ENCODE measurements at regions not wholly inside any gene's neighbourhood (a gene's known extent, or its start where the extent isn't known, plus 50 kb on each side); places are given as distances from the start of the nearest gene placed in this dataset.

DNA sequence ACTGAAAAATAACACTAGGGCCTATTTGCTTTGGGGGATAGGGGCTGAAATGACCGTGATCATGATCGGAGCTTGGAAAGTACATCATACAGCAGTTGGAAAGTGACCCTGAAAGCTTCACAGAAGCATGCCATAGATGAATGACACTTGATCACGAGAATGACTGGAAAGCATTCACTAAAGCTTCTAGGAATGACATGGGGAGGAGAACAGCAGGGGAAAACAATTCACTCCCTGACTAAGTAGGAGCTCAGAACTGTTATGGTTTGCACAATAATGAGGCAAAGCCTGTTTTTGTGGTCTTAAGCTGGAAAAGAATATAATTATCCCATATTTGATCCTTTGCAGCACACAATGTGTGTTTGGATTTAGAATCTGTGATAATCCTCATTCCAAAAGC is 237.5 kb downstream of the NOL4 start:
- Histone ChIP-seq H3F3A (ENCODE audit: insufficient read depth, low read length) (no peaks in the 10 kb centered on the region), H3K4me1 (ENCODE audit: insufficient read depth, low read length, severe bottlenecking) (peaks cover 5% of the 10 kb centered on the region), H3K9me3 (ENCODE audit: low read length) (no peaks in the 10 kb centered on the region), H3K27ac (ENCODE audit: low read depth, low read length, poor library complexity, severe bottlenecking) (no peak overlapping the region), H3K4me3 (ENCODE audit: low read depth, low read length, poor library complexity, severe bottlenecking) (no peak overlapping the region), H3K79me2 (ENCODE audit: insufficient read depth, low read length) (no peaks in the 10 kb centered on the region), H3K9ac (ENCODE audit: low read length) (no peak overlapping the region), H3K4me2 (ENCODE audit: low read length) (no peak overlapping the region), H3K36me3 (ENCODE audit: insufficient read depth, low read length) (no peaks in the 10 kb centered on the region), H3K9me2 (ENCODE audit: low read depth, low read length) (no peaks in the 10 kb centered on the region), H4K20me1 (ENCODE audit: insufficient read depth, low read length) (no peaks in the 10 kb centered on the region), H3K27me3 (ENCODE audit: insufficient read depth, low read length) (no peaks in the 10 kb centered on the region), H2AFZ (ENCODE audit: low read length) (no peak overlapping the region)
- no peak for TF ChIP-seq EZH2 (IDR thresholded peaks at IDR 0.05; ENCODE audit: borderline replicate concordance, low read length)
- TF ChIP-seq, protein P1, sequence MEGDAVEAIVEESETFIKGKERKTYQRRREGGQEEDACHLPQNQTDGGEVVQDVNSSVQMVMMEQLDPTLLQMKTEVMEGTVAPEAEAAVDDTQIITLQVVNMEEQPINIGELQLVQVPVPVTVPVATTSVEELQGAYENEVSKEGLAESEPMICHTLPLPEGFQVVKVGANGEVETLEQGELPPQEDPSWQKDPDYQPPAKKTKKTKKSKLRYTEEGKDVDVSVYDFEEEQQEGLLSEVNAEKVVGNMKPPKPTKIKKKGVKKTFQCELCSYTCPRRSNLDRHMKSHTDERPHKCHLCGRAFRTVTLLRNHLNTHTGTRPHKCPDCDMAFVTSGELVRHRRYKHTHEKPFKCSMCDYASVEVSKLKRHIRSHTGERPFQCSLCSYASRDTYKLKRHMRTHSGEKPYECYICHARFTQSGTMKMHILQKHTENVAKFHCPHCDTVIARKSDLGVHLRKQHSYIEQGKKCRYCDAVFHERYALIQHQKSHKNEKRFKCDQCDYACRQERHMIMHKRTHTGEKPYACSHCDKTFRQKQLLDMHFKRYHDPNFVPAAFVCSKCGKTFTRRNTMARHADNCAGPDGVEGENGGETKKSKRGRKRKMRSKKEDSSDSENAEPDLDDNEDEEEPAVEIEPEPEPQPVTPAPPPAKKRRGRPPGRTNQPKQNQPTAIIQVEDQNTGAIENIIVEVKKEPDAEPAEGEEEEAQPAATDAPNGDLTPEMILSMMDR (IDR thresholded peaks at IDR 0.05; ENCODE audit: low read length): no peak

DNA sequence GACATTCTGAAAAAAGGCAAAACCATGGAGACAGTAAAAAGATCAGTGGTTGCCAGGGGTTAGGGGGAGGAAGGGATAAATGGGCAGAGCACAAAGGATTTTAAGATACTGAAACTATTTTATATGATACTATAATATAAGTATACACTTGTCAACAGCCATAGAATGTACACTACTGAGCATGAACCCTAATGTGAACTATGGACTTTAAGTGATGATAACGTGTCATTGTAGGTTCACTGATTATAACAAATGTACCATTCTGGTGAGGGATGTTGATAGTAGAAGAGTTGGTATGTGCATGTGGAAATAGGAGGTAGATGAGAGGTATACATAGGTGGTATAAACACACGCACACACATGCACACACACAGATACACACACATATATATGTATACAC is 241.6 kb downstream of the NOL4 start:
- Histone ChIP-seq H3K4me1 (ENCODE audit: insufficient read depth, low read length, severe bottlenecking) (peaks cover 5% of the 10 kb centered on the region), H3K9me2 (ENCODE audit: low read depth, low read length) (no peaks in the 10 kb centered on the region), H3K4me3 (ENCODE audit: low read depth, low read length, poor library complexity, severe bottlenecking) (no peak overlapping the region), H3F3A (ENCODE audit: insufficient read depth, low read length) (no peaks in the 10 kb centered on the region), H3K27ac (ENCODE audit: low read depth, low read length, poor library complexity, severe bottlenecking) (no peak overlapping the region), H2AFZ (ENCODE audit: low read length) (no peak overlapping the region), H3K36me3 (ENCODE audit: insufficient read depth, low read length) (no peaks in the 10 kb centered on the region), H3K79me2 (ENCODE audit: insufficient read depth, low read length) (no peaks in the 10 kb centered on the region), H4K20me1 (ENCODE audit: insufficient read depth, low read length) (no peaks in the 10 kb centered on the region), H3K9me3 (ENCODE audit: low read length) (no peaks in the 10 kb centered on the region), H3K9ac (ENCODE audit: low read length) (no peak overlapping the region), H3K27me3 (ENCODE audit: insufficient read depth, low read length) (no peaks in the 10 kb centered on the region), H3K4me2 (ENCODE audit: low read length) (no peak overlapping the region)
- TF ChIP-seq, protein P1 (IDR thresholded peaks at IDR 0.05; ENCODE audit: low read length): no peak
- no peak for TF ChIP-seq EZH2 (IDR thresholded peaks at IDR 0.05; ENCODE audit: borderline replicate concordance, low read length)

DNA sequence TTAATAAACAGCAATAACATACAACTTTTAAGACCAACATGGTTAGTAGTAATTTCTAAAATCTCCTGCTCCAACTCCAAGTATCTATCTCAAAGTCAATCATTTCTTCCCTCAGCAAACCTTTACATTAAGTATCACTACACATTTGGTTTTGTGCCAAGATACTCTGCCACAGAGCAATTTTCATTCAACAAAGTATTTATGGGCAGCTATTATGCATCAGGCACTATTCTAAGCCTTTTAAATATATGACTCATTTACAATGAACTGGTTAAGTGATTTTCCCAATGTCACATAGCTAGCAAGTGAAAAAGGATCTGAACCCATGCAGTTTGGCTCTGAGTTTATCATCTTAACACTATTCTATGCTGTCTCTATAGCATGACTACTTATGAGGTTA is 264.3 kb downstream of the NOL4 start:
- H3K27ac ChIP-seq (ENCODE audit: low read depth, low read length, poor library complexity, severe bottlenecking): no peak overlapping the region
- H3F3A ChIP-seq (ENCODE audit: insufficient read depth, low read length): no peaks in the 10 kb centered on the region
- no peaks in the 10 kb centered on the region for H4K20me1 ChIP-seq (ENCODE audit: insufficient read depth, low read length)
- H3K36me3 ChIP-seq (ENCODE audit: insufficient read depth, low read length): no peaks in the 10 kb centered on the region
- no peaks in the 10 kb centered on the region; the same call in 1 of the 2 replicates for H3K9me3 ChIP-seq (ENCODE audit: low read length)
- no peaks in the 10 kb centered on the region for H3K27me3 ChIP-seq (ENCODE audit: insufficient read depth, low read length)
- TF ChIP-seq, protein P1 (IDR thresholded peaks at IDR 0.05; ENCODE audit: low read length): no peak
- TF ChIP-seq EZH2 (IDR thresholded peaks at IDR 0.05; ENCODE audit: borderline replicate concordance, low read length): no peak
- no peak overlapping the region for H3K4me2 ChIP-seq (ENCODE audit: low read length)
- H3K4me3 ChIP-seq (ENCODE audit: low read depth, low read length, poor library complexity, severe bottlenecking): no peak overlapping the region
- H3K9ac ChIP-seq (ENCODE audit: low read length): no peak overlapping the region
- H3K79me2 ChIP-seq (ENCODE audit: insufficient read depth, low read length): no peaks in the 10 kb centered on the region
- peaks cover 26% of the 10 kb centered on the region for H3K4me1 ChIP-seq (ENCODE audit: insufficient read depth, low read length, severe bottlenecking)
- no peaks in the 10 kb centered on the region for H3K9me2 ChIP-seq (ENCODE audit: low read depth, low read length)
- no peak overlapping the region for H2AFZ ChIP-seq (ENCODE audit: low read length)

Data from OCI-LY1 (cell line).